WTC11 (cell line): ENCODE measurements at regions not wholly inside any gene's neighbourhood (a gene's known extent, or its start where the extent isn't known, plus 50 kb on each side); places are given as distances from the start of the nearest gene placed in this dataset.

ENCODE experiments used
- CTCF ChIP-seq: fragments of 200-600 bp; IDR thresholded peaks from 2 replicates; pipeline ENCODE4 v1.8.0; 2022; ENCODE audit warnings: antibody characterized with exemption
- FOXP4 ChIP-seq: sonication (generic); formaldehyde crosslinking; IDR thresholded peaks from 2 replicates; pipeline ENCODE4 v1.8.0; 2022; ENCODE audit warnings: mild to moderate bottlenecking, missing genetic modification reagents
- JUN ChIP-seq: sonication (generic); formaldehyde crosslinking; IDR thresholded peaks from 2 replicates; pipeline ENCODE4 v1.8.0; 2023; ENCODE audit warnings: mild to moderate bottlenecking, missing genetic modification reagents
- NFYB ChIP-seq: sonication (generic); formaldehyde crosslinking; conservative IDR thresholded peaks from 2 replicates; pipeline ENCODE4 v1.8.0; 2022; ENCODE audit warnings: low read depth, missing genetic modification reagents
- ZNF121 ChIP-seq: sonication (generic); formaldehyde crosslinking; IDR thresholded peaks from 2 replicates; pipeline ENCODE4 v1.8.0; 2023; ENCODE audit warnings: missing genetic modification reagents
- TF ChIP-seq, protein P1 (sequence below): sonication (generic); formaldehyde crosslinking; IDR thresholded peaks from 2 replicates; pipeline ENCODE4 v1.8.1; 2022; ENCODE audit warnings: low read depth, missing genetic modification reagents, borderline replicate concordance

- TF ChIP-seq NFYB (CRISPR knock-in tag): no peak
- TF ChIP-seq CTCF: no peak
- TF ChIP-seq ZNF121 (CRISPR knock-in tag): no peak
- no peak for TF ChIP-seq JUN (CRISPR knock-in tag)
- TF ChIP-seq FOXP4: no peak
- TF ChIP-seq, protein P1, sequence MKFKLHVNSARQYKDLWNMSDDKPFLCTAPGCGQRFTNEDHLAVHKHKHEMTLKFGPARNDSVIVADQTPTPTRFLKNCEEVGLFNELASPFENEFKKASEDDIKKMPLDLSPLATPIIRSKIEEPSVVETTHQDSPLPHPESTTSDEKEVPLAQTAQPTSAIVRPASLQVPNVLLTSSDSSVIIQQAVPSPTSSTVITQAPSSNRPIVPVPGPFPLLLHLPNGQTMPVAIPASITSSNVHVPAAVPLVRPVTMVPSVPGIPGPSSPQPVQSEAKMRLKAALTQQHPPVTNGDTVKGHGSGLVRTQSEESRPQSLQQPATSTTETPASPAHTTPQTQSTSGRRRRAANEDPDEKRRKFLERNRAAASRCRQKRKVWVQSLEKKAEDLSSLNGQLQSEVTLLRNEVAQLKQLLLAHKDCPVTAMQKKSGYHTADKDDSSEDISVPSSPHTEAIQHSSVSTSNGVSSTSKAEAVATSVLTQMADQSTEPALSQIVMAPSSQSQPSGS (CRISPR knock-in tag): no peak
These were observed 56.9 kb upstream of the TMPRSS2 start for GRCh38 chr21:41564871-41565274.
